HG03060 (cell line): ENCODE measurements at regions not wholly inside any gene's neighbourhood (a gene's known extent, or its start where the extent isn't known, plus 50 kb on each side); places are given as distances from the start of the nearest gene placed in this dataset.
"Not testable (repeated sequence)": the region's sequence is repeated elsewhere in the genome, so short reads cannot be mapped to it uniquely, and the experiment has no call there.

Experiments
- ATAC-seq: cut with Tn5 transposase; IDR thresholded peaks from one replicate; pipeline ENCODE4 v1.9.1; 2021; ENCODE audit warnings: low read depth, moderate number of reproducible peaks; ENCODE audit not compliant: unreplicated experiment

DNA sequence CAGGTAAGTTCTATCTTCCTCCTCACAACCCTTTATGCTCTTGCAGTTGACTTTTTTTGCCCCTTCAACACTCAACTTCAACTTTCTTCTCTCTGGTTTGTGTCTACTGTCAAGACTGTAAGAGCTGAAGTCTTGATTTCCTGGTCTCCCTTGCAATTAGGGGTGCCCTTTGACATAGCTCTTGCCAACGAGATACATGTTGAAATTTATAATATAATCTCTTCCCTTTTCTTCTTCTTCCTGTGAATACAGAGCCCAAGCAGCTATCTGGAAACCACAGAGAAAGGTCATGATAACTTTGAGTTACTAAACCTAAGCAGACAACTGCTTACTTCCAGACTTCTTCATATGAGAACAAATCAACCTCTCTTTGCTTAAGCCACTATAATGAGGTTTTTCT is 163.5 kb downstream of the MC4R start:
- no peak for ATAC-seq

DNA sequence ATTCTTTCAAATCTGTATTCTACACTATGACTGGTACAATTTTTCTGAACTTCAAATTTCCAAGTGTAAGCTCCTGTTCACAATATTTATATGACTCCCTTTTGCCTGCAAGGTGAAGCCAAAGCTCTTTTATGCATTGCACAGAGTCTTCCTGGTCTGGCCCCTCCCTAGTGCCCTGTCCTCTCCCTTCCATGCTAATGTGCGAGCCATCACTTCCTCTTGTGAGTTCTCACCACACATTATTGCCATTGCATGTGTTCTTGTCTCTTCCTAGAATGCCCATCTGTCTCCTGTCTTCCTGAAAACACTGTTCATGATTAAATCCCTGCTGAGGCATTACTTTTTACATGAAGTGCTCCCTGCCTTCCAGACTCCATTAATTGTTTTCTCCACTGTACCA is 169.9 kb downstream of the MC4R start:
- no peak for ATAC-seq

- ATAC-seq: no peak
Observed at GRCh38 chr18:60200558-60200957, 172.0 kb downstream of the MC4R start.

DNA sequence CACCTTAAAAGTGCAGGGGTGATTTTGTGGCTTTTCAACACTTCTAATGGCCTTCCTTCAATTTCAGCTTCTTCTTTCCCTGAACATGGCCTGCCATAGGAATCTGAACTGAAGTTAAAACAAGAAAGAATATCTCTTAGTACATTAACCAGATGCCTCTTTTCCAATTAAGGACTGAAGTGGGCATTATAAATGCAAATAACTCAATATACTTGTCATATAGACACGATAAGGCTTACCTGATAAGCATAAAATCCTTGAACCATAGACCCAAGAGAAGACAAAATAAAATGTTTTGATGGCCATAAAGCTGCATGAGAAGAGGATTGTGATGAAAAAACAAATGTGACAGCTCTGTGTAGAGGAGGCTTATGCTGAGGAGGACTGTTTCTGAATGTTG is 173.1 kb downstream of the MC4R start:
- ATAC-seq: no peak

- no peak for ATAC-seq
Observed at GRCh38 chr18:60197671-60198462, 174.7 kb downstream of the MC4R start.

GRCh38 chr18:60196836-60197606 is 175.6 kb downstream of the MC4R start:
- no peak for ATAC-seq

DNA sequence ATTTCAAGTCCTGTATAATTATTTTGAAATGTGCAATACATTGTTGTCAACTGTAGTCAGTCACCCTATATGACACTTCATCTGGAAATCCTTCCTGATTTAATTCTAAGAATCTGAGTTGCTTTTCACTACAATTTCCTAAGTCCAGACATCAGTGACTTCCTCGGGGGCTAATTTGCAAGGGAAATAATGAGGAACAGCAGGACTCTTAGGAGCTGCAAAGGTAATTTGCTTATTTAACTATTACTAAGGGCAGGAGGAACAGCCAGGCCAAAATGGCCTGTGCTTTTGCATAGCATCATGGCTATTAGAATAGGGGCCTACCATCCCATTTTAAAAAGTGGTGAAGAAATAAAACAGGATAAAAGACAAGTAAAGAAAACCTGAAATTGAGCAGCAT is 178.8 kb downstream of the MC4R start:
- ATAC-seq: no peak

GRCh38 chr18:60191926-60192325 is 180.6 kb downstream of the MC4R start:
- ATAC-seq: no peak

DNA sequence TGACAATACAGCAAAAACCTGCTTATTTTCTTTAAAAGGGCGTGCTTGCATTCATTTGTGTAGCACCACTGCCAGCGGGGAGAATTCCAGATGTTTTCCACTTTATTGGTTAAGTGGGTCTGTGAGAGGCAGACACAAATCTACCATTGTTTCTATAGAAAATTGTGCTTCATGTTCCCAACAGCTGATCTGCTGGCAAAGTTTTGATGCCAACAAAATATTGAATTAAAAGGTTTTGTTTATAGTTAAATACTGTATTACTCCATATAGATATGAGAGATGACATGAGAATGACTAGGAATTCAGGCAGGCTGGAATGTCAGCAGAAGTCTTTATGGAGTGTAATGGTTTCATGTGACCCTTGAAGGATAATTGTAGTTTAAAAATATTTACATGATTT is 182.7 kb downstream of the MC4R start:
- no peak for ATAC-seq

DNA sequence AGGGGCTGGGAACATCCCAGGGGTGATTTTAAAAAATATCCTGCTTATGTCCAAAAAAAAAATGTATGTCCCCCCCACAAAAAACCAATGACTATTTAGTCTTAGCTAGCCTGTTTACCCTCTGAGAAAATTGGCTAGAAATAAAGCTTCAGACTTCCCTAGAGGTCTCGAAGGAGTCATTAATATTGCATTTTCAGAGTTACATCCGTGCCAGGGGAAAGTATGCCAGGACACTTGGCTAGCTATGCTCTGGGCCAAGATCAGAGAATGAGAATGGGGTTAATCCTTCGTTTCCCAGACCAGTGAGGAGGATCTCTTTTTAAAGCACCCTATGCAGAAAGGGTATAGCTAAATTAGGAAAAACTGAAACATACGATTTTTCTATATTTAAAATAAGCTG is 183.6 kb downstream of the MC4R start:
- no peak for ATAC-seq

DNA sequence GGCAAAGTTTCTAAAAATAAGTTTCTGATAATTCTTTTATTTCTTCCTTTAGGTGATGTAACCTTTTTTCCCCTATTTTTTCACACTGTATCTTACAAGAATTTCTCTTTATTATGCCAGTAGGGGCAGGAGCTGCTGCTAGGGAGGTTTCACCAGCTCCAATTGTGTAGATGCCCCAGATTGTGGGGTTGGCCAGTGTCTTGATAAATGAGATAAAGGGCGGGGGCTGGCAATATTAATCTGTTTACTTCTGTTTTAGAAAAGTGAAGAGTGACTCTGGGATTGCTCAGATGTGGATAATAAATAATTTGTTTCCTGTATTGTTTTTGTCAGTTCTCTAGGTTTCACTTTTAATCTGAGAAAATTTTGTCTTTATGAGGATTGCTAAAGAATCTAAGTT is 190.4 kb downstream of the MC4R start:
- ATAC-seq: no peak

- ATAC-seq: no peak
Observed at GRCh38 chr18:60180671-60181070, 191.9 kb downstream of the MC4R start.

DNA sequence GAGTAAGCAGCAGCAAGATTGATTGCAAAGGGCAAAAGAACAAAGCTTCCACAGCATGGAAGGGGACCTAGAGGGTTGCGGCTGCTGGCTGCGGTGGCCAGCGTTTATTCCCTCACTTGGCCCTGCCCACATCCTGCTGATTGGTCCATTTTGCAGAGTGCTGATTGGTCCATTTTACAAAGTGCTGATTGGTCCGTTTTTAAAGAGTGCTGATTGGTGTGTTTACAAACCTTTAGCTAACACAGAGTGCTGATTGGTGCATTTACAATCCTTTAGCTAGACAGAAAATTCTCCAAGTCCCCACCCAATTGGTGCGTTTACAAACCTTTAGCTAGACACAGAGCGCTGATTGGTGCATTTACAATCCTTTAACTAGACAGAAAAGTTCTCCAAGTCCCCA is 194.4 kb downstream of the MC4R start:
- not testable (repeated sequence) for ATAC-seq

GRCh38 chr18:60176259-60176658 is 196.3 kb downstream of the MC4R start:
- no peak for ATAC-seq

DNA sequence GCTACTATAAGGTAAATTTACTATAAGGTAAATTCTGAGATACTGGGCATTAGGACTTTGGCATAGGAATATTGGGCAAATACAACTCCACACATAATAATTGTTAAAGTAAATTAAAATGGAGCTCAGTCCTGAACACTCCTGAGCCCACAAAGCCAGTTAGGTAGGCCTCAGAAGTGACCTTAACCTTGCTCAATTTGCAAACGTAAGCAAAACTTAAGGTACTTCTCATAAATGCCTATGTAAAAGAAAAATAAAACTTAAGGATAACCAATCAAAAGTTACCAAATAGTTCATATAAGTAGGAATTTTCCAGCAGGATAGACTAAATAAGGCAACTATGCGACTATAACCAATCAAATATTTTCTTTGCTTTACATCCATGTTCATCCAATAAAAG is 197.7 kb downstream of the MC4R start:
- ATAC-seq: no peak

DNA sequence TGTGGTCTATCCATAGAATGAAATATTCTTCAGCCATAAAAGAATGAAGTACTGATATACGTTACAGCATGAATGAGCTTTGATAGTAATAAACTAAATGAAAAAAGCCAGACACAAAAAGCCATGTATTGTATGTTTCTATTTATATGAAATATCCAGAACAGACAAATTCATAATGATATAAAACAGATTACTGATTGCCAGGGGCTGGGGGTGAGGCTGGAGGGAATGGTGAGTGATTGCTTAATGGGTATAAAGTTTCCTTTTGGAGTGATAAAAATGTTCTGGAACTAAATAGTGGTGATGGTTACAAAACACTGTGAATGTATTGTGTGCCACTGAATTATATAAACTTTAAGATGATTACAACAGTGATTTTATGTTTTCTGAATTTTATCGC is 200.5 kb downstream of the MC4R start:
- no peak for ATAC-seq

- ATAC-seq: peak; percentile 76
Observed at GRCh38 chr18:60163622-60164021, 209.0 kb downstream of the MC4R start.

DNA sequence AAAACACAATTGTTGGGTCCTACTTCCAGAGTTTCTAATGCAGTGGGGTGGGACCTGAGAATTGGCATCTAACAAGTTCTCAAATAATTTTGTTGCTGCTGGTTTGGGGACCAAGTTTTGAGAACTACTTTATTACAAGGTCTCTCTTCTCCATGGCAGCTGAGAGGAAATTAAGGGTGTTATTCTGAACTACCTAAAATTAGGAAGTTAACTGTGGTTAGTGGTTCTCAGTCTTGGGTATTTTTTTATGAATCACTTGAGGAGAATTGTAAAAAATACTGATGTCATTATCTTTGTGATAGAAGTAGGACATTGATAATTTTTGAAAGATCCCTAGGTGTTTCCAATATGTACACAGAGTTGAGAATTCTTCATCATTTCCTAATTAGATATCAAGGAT is 210.2 kb downstream of the MC4R start:
- ATAC-seq: no peak

DNA sequence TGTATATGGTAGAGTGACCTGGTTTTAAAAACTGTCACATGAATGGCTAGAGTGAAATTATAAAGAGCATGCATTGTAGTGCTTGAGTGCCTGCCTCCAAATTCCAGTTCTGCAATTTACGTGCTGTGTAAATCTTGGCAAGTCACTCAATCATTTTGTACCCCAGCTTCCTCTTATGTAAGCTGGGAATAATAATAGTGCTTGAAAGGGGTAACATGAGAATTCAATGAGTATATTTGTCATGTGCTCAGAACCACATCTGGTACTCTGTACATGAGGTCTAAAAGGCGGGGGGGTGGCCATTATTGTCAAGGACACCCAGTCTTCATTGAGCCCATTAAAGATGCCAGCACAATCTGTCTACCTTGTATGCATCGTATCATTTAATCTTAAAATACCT is 214.8 kb downstream of the MC4R start:
- ATAC-seq: no peak

DNA sequence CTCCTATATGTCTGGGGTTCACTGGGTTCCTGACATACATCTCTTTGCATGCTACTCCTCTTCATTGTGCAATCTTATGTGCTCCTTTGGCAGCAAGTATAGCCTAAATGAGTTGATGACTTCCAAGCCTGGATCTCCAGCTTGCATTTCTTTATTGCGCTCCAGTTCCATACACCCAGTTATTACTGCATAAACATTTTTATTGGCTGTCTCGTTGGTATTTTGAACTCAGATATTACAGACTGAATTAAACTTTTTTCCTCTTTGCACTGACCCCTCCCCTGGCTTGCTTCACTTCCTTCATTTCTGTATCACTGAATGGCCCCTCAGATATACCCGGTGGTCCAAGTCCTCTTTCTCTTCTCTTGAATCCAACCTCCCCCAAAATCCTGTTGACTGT is 219.2 kb downstream of the MC4R start:
- ATAC-seq: no peak

- ATAC-seq: no peak
Observed at GRCh38 chr18:60149316-60149715, 223.3 kb downstream of the MC4R start.

DNA sequence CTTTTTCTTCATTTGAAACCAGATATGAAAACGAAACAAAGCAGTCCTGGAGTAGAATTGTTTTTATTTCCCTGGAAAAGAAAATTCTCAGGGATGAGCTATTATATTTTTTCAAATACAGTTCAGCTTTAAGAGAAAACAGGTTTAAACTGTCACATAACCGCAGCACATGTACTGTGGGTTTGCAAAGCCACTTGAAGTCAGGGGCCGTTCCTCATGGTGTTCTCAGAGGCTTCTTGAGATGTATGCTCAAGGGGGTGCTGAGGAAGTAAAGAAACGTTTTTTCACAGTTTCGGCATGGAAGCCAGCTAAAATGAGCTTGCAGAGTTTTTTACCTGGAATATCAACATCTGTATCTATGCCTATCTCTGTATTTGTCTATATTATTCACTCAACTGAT is 225.3 kb downstream of the MC4R start:
- peak; percentile 37 for ATAC-seq
